ENCODE measurements at regions not wholly inside any gene's neighbourhood (a gene's known extent, or its start where the extent isn't known, plus 50 kb on each side); places are given as distances from the start of the nearest gene placed in this dataset.

GRCh38 chr3:10763817-10764258, 52.2 kb upstream of the SLC6A11 start:
- Histone ChIP-seq H3K9me3 (ENCODE audit: severe bottlenecking) (no peaks in the 10 kb centered on the region), H3K4me3 (ENCODE audit: low read depth, low read length) (no peak overlapping the region), H3K27me3 (ENCODE audit: insufficient read depth, low read depth, severe bottlenecking) (no peaks in the 10 kb centered on the region), H3K27ac (no peak overlapping the region), H3K36me3 (no peaks in the 10 kb centered on the region)
- TF ChIP-seq CTCF (IDR thresholded peaks at IDR 0.05; ENCODE audit: low read depth, low read length), result no peak
- no peak for DNase-seq

- Histone ChIP-seq H3K4me3 (ENCODE audit: low read depth, low read length) (no peak overlapping the region), H3K27me3 (ENCODE audit: insufficient read depth, low read depth, severe bottlenecking) (no peaks in the 10 kb centered on the region), H3K27ac (no peak overlapping the region), H3K36me3 (no peaks in the 10 kb centered on the region), H3K9me3 (ENCODE audit: severe bottlenecking) (no peaks in the 10 kb centered on the region)
- no peak for DNase-seq
- no peak for TF ChIP-seq CTCF (IDR thresholded peaks at IDR 0.05; ENCODE audit: low read depth, low read length)
Measured at GRCh38 chr3:10764259-10765051, 51.6 kb upstream of the SLC6A11 start.

GRCh38 chr3:10766049-10766705, 49.9 kb upstream of the SLC6A11 start:
- TF ChIP-seq CTCF (IDR thresholded peaks at IDR 0.05; ENCODE audit: low read depth, low read length), result no peak
- Histone ChIP-seq H3K4me3 (ENCODE audit: low read depth, low read length) (no peak overlapping the region), H3K36me3 (no peaks in the 10 kb centered on the region), H3K27ac (no peak overlapping the region), H3K9me3 (ENCODE audit: severe bottlenecking) (peaks cover 2% of the 10 kb centered on the region), H3K27me3 (ENCODE audit: insufficient read depth, low read depth, severe bottlenecking) (no peaks in the 10 kb centered on the region)
- no peak for DNase-seq
